ENCODE measurements at regions not wholly inside any gene's neighbourhood (a gene's known extent, or its start where the extent isn't known, plus 50 kb on each side); places are given as distances from the start of the nearest gene placed in this dataset.
"Not testable (repeated sequence)": the region's sequence is repeated elsewhere in the genome, so short reads cannot be mapped to it uniquely, and the experiment has no call there.

- H3K27me3 Mint-ChIP-seq (ENCODE audit: unreplicated experiment): no peaks in the 10 kb centered on the region
- TF ChIP-seq CTCF (IDR thresholded peaks at IDR 0.05; ENCODE audit: unreplicated experiment): no peak
- no peaks in the 10 kb centered on the region for H3K4me1 Mint-ChIP-seq (ENCODE audit: unreplicated experiment)
- H3K4me3 Mint-ChIP-seq (ENCODE audit: unreplicated experiment): no peak overlapping the region
- no peak overlapping the region for H3K27ac Mint-ChIP-seq (ENCODE audit: unreplicated experiment)
- H3K9me3 Mint-ChIP-seq (ENCODE audit: unreplicated experiment): no peaks in the 10 kb centered on the region
- no peak for DNase-seq (ENCODE audit: low spot score)
- H3K36me3 Mint-ChIP-seq (ENCODE audit: low read depth, unreplicated experiment): no peaks in the 10 kb centered on the region
Observed at GRCh38 chr7:125299003-125299765, 369.6 kb upstream of the POT1 start.

GRCh38 chr7:125279961-125280360 lies 350.3 kb upstream of the POT1 start:
- H3K27me3 Mint-ChIP-seq (ENCODE audit: unreplicated experiment): no peaks in the 10 kb centered on the region

GRCh38 chr7:125278318-125278717 lies 348.7 kb upstream of the POT1 start:
- no peak for TF ChIP-seq CTCF (IDR thresholded peaks at IDR 0.05; ENCODE audit: unreplicated experiment)
- H3K27ac Mint-ChIP-seq (ENCODE audit: unreplicated experiment): no peak overlapping the region
- H3K4me3 Mint-ChIP-seq (ENCODE audit: unreplicated experiment): no peak overlapping the region
- H3K4me1 Mint-ChIP-seq (ENCODE audit: unreplicated experiment): no peaks in the 10 kb centered on the region
- H3K9me3 Mint-ChIP-seq (ENCODE audit: unreplicated experiment): no peaks in the 10 kb centered on the region
- no peak for DNase-seq (ENCODE audit: low spot score)
- H3K27me3 Mint-ChIP-seq (ENCODE audit: unreplicated experiment): no peaks in the 10 kb centered on the region
- H3K36me3 Mint-ChIP-seq (ENCODE audit: low read depth, unreplicated experiment): no peaks in the 10 kb centered on the region

More at GRCh38 chr7:125279961-125280360, 350.3 kb upstream of the POT1 start:
- DNase-seq (ENCODE audit: low spot score): no peak
- Mint-ChIP-seq H3K4me1 (ENCODE audit: unreplicated experiment) (peaks cover 4% of the 10 kb centered on the region), H3K9me3 (ENCODE audit: unreplicated experiment) (no peaks in the 10 kb centered on the region), H3K36me3 (ENCODE audit: low read depth, unreplicated experiment) (no peaks in the 10 kb centered on the region), H3K27ac (ENCODE audit: unreplicated experiment) (no peak overlapping the region), H3K4me3 (ENCODE audit: unreplicated experiment) (no peak overlapping the region)
- no peak for TF ChIP-seq CTCF (IDR thresholded peaks at IDR 0.05; ENCODE audit: unreplicated experiment)

- not testable (repeated sequence) for DNase-seq (ENCODE audit: low spot score); H3K27ac Mint-ChIP-seq (ENCODE audit: unreplicated experiment); H3K27me3 Mint-ChIP-seq (ENCODE audit: unreplicated experiment); H3K9me3 Mint-ChIP-seq (ENCODE audit: unreplicated experiment); H3K4me1 Mint-ChIP-seq (ENCODE audit: unreplicated experiment); H3K4me3 Mint-ChIP-seq (ENCODE audit: unreplicated experiment); H3K36me3 Mint-ChIP-seq (ENCODE audit: low read depth, unreplicated experiment)
Observed at GRCh38 chr7:125274742-125275141, 345.1 kb upstream of the POT1 start.

- H3K9me3 Mint-ChIP-seq (ENCODE audit: unreplicated experiment); H3K4me1 Mint-ChIP-seq (ENCODE audit: unreplicated experiment); DNase-seq (ENCODE audit: low spot score); H3K36me3 Mint-ChIP-seq (ENCODE audit: low read depth, unreplicated experiment); H3K27ac Mint-ChIP-seq (ENCODE audit: unreplicated experiment); H3K4me3 Mint-ChIP-seq (ENCODE audit: unreplicated experiment); H3K27me3 Mint-ChIP-seq (ENCODE audit: unreplicated experiment): not testable (repeated sequence)
Observed at GRCh38 chr7:125264174-125264856, 334.7 kb upstream of the POT1 start.

- not testable (repeated sequence) for DNase-seq (ENCODE audit: low spot score); H3K27me3 Mint-ChIP-seq (ENCODE audit: unreplicated experiment); H3K4me1 Mint-ChIP-seq (ENCODE audit: unreplicated experiment); H3K36me3 Mint-ChIP-seq (ENCODE audit: low read depth, unreplicated experiment); H3K27ac Mint-ChIP-seq (ENCODE audit: unreplicated experiment); H3K4me3 Mint-ChIP-seq (ENCODE audit: unreplicated experiment); H3K9me3 Mint-ChIP-seq (ENCODE audit: unreplicated experiment)
Observed at GRCh38 chr7:125258876-125259417, 329.3 kb upstream of the POT1 start.
